ENCODE measurements at regions not wholly inside any gene's neighbourhood (a gene's known extent, or its start where the extent isn't known, plus 50 kb on each side); places are given as distances from the start of the nearest gene placed in this dataset.

DNA sequence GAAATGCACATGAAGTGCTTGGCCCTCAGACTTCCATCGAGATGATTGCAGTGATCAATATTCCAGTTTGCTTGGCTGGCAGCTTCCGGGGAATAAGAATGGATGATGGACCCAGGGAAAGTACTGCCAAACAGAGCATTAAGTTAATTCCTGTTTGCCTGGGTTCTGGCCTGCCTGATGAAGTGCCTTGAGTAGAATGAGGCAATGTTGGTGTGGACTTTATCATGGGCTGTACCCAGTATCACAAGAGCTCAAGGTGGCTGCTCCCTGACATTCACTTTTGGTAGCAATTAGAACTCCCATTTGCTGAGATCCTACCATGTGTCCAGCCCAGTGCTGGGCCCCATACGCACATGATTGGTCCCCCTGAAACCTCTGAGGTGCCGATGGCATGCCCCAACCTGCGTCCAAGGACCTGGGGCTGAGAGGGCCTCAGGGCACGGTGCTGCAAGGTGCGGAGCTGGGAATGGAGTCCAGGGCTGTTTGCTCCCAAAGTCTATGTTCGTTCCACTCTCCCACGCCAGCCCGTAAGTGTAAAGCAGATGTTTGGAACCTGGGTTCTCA, 80.7 kb downstream of the SLC25A47 start:
- Histone ChIP-seq H3K27ac (no peak overlapping the region), H3K4me3 (no peak overlapping the region), H3K27me3 (no peaks in the 10 kb centered on the region), H3K9me3 (no peaks in the 10 kb centered on the region), H3K36me3 (no peaks in the 10 kb centered on the region), H3K4me1 (no peaks in the 10 kb centered on the region)
- TF ChIP-seq, protein P1, sequence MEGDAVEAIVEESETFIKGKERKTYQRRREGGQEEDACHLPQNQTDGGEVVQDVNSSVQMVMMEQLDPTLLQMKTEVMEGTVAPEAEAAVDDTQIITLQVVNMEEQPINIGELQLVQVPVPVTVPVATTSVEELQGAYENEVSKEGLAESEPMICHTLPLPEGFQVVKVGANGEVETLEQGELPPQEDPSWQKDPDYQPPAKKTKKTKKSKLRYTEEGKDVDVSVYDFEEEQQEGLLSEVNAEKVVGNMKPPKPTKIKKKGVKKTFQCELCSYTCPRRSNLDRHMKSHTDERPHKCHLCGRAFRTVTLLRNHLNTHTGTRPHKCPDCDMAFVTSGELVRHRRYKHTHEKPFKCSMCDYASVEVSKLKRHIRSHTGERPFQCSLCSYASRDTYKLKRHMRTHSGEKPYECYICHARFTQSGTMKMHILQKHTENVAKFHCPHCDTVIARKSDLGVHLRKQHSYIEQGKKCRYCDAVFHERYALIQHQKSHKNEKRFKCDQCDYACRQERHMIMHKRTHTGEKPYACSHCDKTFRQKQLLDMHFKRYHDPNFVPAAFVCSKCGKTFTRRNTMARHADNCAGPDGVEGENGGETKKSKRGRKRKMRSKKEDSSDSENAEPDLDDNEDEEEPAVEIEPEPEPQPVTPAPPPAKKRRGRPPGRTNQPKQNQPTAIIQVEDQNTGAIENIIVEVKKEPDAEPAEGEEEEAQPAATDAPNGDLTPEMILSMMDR (IDR thresholded peaks at IDR 0.05) = no peak
- DNase-seq (ENCODE audit: low spot score in 2 of 2) = no peak
- intact Hi-C loops (cut with DNase I) = no loop called here

DNA sequence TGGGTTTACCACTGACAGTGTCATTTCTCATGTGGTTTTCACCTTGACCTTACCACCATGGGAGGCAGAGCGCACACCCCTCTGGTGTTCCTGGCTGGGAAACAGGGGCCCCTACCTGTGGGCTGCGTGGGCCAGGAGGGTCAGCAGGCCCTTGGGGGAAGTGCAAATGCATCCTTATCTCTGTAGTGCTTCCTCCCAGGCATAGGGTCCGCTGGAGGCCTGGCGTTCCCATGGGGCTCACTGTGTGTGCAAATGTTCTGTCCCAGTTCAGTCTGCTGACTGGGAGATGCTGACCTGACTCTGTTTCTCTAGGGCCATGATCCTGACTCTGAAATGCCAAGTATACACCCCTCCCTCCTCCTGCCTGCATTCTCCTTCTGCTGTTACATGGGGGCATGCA, 81.3 kb downstream of the SLC25A47 start:
- H3K27ac ChIP-seq = no peak overlapping the region
- no peaks in the 10 kb centered on the region for H3K27me3 ChIP-seq
- no peak for DNase-seq (ENCODE audit: low spot score in 2 of 2)
- H3K9me3 ChIP-seq = no peaks in the 10 kb centered on the region
- intact Hi-C loops (cut with DNase I) = no loop called here
- no peaks in the 10 kb centered on the region for H3K4me1 ChIP-seq
- TF ChIP-seq, protein P1 (IDR thresholded peaks at IDR 0.05) = no peak
- no peak overlapping the region for H3K4me3 ChIP-seq
- no peaks in the 10 kb centered on the region for H3K36me3 ChIP-seq

DNA sequence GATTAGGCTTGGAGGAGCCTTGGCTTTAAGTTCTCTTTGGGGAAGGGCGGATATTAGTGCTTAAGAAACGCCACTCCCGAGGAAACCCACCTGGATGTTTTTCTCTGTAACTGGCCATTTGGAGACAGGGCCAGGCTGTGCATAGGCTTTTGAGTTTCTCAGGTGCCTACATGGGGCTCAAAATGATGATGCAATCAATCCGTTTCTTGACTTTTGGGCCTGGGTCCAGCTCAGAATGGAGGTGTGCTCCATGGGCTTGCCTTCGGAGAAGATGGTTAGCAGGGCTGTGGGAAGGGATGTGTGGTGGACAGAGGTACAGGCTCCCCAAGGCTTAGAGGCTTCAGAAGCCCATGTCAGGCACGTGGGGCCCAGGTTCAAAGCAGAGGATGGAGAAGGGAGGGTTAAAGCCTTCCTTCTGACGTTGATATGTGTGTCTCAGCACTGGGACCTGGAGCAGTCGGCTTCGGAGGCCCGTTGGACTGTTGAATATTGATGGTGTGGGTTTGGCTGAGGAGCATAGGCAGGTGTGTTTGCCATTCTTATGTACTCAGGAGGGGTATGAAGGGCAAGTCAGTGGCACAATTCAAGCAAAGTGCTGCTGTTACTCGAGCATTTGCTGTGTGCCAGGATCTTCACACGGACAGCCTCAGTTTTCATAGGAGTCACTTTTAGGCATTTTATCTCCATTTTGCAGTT, 82.8 kb downstream of the SLC25A47 start:
- H3K36me3 ChIP-seq = no peaks in the 10 kb centered on the region
- H3K27ac ChIP-seq = no peak overlapping the region
- intact Hi-C loops (cut with DNase I) = no loop called here
- TF ChIP-seq, protein P1 (IDR thresholded peaks at IDR 0.05) = no peak
- H3K9me3 ChIP-seq = no peaks in the 10 kb centered on the region
- no peaks in the 10 kb centered on the region for H3K4me1 ChIP-seq
- no peak overlapping the region for H3K4me3 ChIP-seq
- no peak for DNase-seq (ENCODE audit: low spot score in 2 of 2)
- H3K27me3 ChIP-seq = no peaks in the 10 kb centered on the region

DNA sequence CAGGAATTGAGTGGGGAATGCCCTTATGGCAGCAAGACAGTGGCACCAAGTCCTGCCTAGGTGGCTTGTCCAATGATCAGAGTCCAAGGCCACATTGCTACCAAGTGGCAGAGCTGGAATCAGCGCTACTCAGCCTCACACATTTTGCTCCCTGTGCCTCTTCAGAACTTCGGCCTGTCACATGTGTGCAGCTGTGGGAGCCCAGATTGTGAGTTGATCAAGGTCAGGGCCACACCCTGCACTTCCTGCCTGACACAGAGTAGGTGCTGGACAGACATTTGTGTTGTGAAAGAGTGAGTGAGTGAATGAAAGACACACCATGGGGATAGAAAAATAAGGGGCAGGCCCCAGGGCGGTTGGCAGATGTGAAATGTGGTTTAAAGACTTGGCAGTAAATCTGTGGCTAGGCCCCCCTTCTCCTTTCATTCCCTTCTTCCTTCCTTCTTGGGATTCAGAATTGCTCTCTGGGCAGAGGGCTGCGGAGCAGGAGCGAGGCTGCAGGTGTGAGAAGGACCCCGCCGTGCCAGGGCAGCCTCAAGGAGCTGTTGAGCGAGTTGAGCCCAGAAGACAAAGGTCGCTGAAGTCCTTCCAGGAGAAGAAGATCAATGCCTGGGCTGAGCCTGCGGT, 83.5 kb downstream of the SLC25A47 start:
- TF ChIP-seq, protein P1 (IDR thresholded peaks at IDR 0.05) = no peak
- no peak for DNase-seq (ENCODE audit: low spot score in 2 of 2)

DNA sequence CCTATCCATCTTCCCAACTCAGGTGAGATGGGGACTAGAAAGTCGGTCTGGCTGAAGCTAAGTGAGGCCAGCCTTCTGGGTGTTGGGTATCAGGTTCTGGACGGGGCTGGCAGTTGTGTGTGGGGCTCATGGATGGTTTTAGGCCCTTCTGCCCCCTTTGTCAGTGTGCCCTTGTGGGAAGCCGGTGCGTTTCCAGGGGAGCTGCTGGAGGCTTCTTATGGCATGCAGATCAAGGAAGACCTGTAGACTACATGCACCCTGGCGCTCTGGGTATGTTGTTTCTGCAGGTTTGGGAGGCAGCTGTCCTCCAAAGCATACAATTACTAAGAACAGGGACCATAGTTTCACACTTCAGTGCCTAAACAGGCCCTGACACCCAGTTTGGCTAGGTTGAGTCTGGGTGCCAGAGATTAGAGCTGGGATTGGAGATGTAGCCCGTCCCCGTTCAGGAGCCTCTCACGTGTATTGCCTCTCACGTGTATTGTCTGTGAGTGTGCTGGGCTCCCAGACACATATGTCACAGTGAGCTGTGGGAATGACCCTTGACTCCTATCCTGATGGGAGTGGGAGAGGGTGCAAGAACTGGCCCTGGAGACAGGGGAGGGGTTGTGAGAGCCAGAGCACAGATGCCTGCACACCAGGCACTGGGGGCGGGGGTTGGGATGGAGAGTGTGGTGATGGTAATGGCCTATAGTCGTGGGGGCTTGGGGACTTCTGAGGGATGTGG, 84.4 kb downstream of the SLC25A47 start:
- Histone ChIP-seq H3K4me1 (no peaks in the 10 kb centered on the region), H3K9me3 (no peaks in the 10 kb centered on the region), H3K27me3 (no peaks in the 10 kb centered on the region), H3K36me3 (no peaks in the 10 kb centered on the region), H3K27ac (no peak overlapping the region), H3K4me3 (no peak overlapping the region)
- TF ChIP-seq, protein P1 (IDR thresholded peaks at IDR 0.05) = no peak
- peak in 1 of 2 donors; percentile 39 for DNase-seq (ENCODE audit: low spot score in 2 of 2)
- intact Hi-C loops (cut with DNase I) = no loop called here

More for the DNA sequence above, 83.5 kb downstream of the SLC25A47 start:
- no peaks in the 10 kb centered on the region for H3K4me1 ChIP-seq
- intact Hi-C loops (cut with DNase I) = no loop called here
- H3K27ac ChIP-seq = no peak overlapping the region
- no peak overlapping the region for H3K4me3 ChIP-seq
- H3K36me3 ChIP-seq = no peaks in the 10 kb centered on the region
- no peaks in the 10 kb centered on the region for H3K9me3 ChIP-seq
- no peaks in the 10 kb centered on the region for H3K27me3 ChIP-seq
